NT2/D1 (cell line): ENCODE measurements at regions not wholly inside any gene's neighbourhood (a gene's known extent, or its start where the extent isn't known, plus 50 kb on each side); places are given as distances from the start of the nearest gene placed in this dataset.

ENCODE experiments used
- YY1 ChIP-seq: IDR thresholded peaks from 2 replicates; pipeline ENCODE4 v1.6.1; 2011; ENCODE audit not compliant: insufficient read length, insufficient read depth
- ZNF274 ChIP-seq: IDR thresholded peaks from 2 replicates; pipeline ENCODE4 v1.6.1; 2011; ENCODE audit warnings: mild to moderate bottlenecking, low read depth, low read length

DNA sequence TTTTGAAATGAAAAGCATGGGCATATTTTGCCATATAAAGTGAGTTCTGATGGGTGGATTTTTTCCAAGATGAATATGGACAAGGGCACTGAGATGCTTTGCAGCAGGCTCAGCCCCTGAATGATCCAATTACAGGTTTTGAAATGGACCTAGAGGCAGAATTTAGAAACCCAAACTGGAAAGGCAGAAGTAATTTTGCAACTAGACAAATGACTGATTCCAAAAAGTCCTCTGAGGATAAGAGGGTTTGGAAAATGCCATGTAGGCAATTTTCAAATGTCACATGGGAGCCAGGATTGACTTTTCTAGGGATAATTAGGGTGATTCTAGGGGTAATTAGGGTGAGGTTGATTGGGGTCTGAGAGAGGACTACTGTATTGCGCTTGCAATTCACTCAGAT, 148.9 kb upstream of the ZNF648 start:
- TF ChIP-seq YY1 (no peak), ZNF274 (no peak)
